ENCODE measurements at regions not wholly inside any gene's neighbourhood (a gene's known extent, or its start where the extent isn't known, plus 50 kb on each side); places are given as distances from the start of the nearest gene placed in this dataset.
A peak's percentile ranks its signal among the peaks of the same experiment; 100 is the strongest.

DNA sequence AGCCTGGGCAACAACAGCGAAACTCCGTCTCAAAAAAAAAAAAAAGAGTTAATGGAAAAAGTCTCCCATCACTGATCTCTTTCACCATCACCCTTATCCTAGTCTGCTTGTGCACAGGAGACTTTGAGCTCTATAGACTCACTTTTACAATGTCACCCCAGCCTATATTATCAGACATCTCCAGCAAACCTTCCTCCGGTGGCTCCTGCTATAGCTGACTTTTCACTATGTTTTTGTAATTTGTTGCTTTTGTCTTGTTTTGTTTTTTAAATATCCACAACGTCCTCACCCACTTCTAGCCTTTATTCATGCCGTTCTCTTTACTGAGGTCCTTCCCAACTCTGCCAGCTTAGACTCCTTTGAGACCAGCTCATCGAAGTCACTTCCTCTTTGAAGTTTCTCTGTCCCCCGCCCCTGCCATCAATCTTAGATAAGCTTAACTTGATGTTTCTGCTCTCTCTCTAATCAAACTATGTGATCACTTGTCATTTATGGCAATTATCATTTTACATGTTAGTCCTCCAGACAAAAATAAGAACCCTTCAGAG is 82.7 kb upstream of the CHD2 start:
- TF ChIP-seq MYC (IDR thresholded peaks at IDR 0.05; ENCODE audit: low read depth, low read length) (peak; percentile 17; the same call in 1 of the 2 replicates), POLR2A (IDR thresholded peaks at IDR 0.05; ENCODE audit: extremely low read depth, insufficient read length) (no peak)
- no peak overlapping the region for H3K4me3 ChIP-seq (ENCODE audit: low read depth, low read length)
- DNase-seq (ENCODE audit: low read depth) = peak; percentile 82

DNA sequence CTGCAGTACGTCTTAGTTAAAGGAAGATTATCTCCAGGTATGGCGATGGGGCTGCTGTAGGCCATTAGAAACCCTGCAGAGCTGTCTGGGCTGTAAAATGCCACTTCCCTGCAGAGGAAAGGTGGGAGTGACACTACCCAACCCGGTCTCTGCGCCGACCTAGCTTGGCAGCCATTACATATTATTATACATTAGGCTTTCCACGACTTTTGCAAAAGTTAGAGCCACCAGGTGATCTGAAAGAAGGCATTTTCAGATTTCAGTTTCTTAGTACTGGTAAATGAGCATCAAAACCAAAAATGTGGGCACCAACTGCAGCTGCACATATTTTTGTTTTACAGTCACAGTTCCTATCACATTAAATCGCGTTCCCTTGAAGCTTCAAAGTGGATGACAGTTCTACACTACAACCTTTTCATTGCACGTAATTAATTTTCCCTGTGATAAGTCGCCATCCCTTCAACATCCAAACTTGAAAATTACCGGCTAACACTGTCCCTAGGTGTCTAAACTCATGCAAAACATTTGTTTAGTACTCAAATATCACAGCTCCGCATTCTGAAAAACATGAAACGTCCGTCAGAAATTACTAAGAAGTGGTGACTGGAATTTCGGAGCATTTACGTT is 81.4 kb upstream of the CHD2 start:
- DNase-seq (ENCODE audit: low read depth) = no peak
- no peak overlapping the region for H3K4me3 ChIP-seq (ENCODE audit: low read depth, low read length)
- TF ChIP-seq POLR2A (IDR thresholded peaks at IDR 0.05; ENCODE audit: extremely low read depth, insufficient read length) (no peak), MYC (IDR thresholded peaks at IDR 0.05; ENCODE audit: low read depth, low read length) (no peak)

DNA sequence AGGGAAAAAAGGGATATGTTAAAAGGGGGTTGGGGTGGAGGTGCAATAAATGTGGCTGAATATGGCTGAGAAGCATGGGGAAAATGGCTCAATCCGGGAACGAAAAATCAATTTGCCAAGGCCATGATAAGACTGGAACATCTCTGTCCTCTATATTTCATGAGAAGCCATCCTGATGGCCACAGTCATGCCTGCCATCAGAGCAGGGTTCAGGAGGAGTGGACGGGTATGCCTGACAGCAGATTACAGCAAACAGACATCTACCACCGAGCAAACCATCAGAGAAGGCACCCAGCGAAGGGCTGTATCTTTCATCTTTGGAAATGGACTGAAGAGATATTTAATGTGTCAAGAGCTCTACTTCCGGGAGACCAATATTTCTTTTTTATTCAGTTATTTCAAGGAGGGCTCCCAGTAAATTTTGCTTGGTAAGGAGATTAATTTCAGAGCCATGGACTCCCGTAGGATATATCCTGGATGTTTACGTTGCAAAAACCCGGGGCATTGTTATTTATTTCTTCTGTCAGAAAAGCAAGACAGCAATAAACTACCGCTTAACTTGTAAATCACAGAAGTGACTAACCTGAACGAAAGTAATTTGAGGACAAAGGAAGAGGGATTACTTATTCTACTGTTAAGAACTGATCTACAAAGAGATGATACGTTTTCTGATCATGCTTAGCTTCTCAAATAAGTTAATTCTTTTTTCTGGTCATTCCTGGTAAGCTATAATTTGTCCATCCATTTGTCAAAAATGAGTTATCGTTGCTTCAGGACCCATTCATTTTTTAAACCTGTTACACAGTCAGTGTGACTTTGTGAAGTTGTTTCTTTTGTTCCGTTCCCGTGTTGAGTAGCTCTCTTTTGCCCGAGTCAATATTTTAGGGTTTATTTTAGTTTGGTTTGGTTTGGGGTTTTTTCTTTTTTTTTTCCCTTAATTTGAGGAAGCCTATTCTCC is 80.6 kb upstream of the CHD2 start:
- DNase-seq (ENCODE audit: low read depth) = no peak
- TF ChIP-seq POLR2A (IDR thresholded peaks at IDR 0.05; ENCODE audit: extremely low read depth, insufficient read length) = no peak
- TF ChIP-seq, protein P1, sequence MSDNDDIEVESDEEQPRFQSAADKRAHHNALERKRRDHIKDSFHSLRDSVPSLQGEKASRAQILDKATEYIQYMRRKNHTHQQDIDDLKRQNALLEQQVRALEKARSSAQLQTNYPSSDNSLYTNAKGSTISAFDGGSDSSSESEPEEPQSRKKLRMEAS (IDR thresholded peaks at IDR 0.05; ENCODE audit: low read depth, low read length) = no peak
- H3K4me3 ChIP-seq (ENCODE audit: low read depth, low read length) = peak overlapping the region; percentile 46

DNA sequence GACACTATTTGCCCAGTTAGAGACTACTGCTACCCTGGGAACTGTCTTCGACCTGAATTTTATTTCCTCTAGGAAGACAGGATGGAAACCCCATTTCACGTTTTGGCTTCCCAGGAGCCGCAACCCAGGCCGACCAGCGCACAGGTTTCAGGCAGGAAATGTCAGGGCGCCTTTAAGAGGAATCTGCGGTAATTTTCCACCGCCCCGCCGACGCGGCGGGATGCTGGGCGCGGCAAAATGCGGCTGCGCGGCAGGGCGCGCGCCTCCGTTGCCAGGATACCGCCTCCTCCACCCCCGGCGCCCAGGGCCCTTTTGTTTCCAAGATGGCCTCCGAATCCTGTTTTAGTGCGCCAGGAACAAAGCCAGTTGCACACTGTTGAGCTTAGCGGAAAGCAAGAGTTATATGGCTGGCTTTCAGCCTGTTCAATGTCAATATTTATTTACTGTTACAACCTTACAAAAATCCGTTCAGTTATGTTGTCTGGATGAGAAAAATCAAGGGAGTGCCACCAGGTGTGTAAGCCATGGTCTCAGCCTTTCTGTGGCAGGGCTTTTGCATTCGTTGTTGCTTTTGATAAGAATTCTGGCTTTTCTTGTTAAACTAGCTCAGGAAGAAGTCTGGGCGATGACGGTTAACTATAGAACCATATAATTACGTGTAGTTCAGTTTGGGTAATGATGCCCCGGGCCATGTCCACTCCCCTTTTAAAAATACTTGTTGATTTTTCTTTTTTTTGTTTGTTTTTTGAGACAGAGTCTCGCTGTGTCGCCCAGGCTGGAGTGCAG is 79.7 kb upstream of the CHD2 start:
- peak; percentile 94 for DNase-seq (ENCODE audit: low read depth)
- 0 out of 2 replicates have a peak, but pooled peaks have one; percentile 20 for TF ChIP-seq MYC (IDR thresholded peaks at IDR 0.05; ENCODE audit: low read depth, low read length)
- peak; percentile 70 for TF ChIP-seq POLR2A (IDR thresholded peaks at IDR 0.05; ENCODE audit: extremely low read depth, insufficient read length)
- TF ChIP-seq, protein P2, sequence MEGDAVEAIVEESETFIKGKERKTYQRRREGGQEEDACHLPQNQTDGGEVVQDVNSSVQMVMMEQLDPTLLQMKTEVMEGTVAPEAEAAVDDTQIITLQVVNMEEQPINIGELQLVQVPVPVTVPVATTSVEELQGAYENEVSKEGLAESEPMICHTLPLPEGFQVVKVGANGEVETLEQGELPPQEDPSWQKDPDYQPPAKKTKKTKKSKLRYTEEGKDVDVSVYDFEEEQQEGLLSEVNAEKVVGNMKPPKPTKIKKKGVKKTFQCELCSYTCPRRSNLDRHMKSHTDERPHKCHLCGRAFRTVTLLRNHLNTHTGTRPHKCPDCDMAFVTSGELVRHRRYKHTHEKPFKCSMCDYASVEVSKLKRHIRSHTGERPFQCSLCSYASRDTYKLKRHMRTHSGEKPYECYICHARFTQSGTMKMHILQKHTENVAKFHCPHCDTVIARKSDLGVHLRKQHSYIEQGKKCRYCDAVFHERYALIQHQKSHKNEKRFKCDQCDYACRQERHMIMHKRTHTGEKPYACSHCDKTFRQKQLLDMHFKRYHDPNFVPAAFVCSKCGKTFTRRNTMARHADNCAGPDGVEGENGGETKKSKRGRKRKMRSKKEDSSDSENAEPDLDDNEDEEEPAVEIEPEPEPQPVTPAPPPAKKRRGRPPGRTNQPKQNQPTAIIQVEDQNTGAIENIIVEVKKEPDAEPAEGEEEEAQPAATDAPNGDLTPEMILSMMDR (IDR thresholded peaks at IDR 0.05; ENCODE audit: low read depth, low read length) = no peak
- TF ChIP-seq, protein P1 (IDR thresholded peaks at IDR 0.05; ENCODE audit: low read depth, low read length) = peak; percentile 55; the same call in 1 of the 2 replicates
- peak overlapping the region; percentile 68 for H3K4me3 ChIP-seq (ENCODE audit: low read depth, low read length)

DNA sequence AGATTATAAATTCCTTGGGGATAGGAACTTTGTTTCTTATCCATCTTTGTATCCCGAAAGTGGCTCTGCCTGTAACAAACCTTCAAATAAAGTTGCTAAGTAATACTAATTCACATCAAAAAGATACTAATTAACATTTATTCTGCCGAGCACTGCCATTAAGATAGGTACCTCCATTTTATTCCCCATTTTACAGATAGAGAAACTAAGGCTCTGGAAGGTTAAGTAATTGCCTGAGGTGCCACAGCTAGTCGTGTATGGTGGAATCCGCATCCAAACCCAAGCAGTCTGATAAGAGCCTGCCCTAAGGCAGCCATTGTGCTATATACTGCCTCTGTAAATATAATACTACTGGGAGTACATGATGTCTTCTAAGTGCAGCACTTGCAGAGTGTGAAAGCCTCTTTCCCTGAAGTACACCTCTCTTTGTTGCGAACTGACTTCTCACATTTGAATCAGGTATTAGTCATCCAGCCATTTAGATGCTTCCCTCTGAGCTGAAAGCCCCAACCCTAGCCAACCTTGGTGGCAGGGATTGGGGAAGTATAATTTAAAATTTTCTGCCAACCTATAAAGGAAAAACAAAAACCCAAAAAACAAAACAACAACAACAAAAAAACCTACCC is 78.5 kb upstream of the CHD2 start:
- H3K4me3 ChIP-seq (ENCODE audit: low read depth, low read length) = no peak overlapping the region
- TF ChIP-seq, protein P2 (IDR thresholded peaks at IDR 0.05; ENCODE audit: low read depth, low read length) = no peak
- TF ChIP-seq, protein P1 (IDR thresholded peaks at IDR 0.05; ENCODE audit: low read depth, low read length) = no peak
- no peak for TF ChIP-seq MYC (IDR thresholded peaks at IDR 0.05; ENCODE audit: low read depth, low read length)
- TF ChIP-seq POLR2A (IDR thresholded peaks at IDR 0.05; ENCODE audit: extremely low read depth, insufficient read length) = no peak
- peak; percentile 56 for DNase-seq (ENCODE audit: low read depth)

DNA sequence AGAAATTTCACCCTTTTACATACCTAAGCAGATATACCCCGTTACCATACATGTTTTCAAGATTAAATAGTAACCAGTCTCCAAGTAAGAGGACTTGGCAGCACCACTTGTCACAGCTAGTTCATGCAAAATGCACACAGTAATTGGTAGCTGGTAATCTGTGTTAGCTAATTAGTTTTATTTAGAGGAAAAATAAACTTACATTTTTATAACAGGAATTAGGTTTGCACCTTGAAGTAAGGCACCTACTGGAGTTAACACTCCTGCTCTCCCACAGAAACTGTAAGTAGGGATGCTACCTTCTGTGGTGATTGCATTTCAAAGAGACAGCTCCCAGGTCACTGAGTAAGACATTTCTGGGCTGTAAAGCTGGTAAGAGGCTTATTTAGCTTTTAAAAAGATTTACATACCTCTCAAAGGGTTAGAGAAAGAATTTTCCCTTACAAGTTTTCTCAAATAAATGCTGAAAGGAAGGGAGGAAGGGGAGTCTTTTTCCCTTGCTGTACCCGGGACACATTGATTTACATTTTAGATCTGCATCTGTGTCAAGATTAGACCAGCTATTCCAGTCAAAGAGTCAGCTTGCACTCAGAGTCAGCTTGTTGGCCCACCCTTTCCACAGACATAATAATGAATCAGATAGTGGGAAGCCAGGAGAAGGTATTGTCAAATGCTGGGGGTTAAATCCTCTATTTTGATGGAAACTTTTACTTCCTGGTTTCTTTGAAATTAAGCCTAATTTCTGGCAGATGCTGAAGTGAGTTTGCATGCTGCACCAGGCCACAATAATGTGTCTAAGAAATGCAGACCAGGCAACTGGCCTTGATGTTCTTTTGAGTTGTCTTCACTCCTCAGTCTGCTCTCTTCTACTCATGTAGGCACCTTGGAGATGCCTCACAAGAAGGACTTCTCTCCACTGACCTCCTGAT is 77.6 kb upstream of the CHD2 start:
- no peak for TF ChIP-seq MYC (IDR thresholded peaks at IDR 0.05; ENCODE audit: low read depth, low read length)
- TF ChIP-seq, protein P2 (IDR thresholded peaks at IDR 0.05; ENCODE audit: low read depth, low read length) = no peak
- no peak for DNase-seq (ENCODE audit: low read depth)
- no peak overlapping the region for H3K4me3 ChIP-seq (ENCODE audit: low read depth, low read length)
